ENCODE measurements at regions not wholly inside any gene's neighbourhood (a gene's known extent, or its start where the extent isn't known, plus 50 kb on each side); places are given as distances from the start of the nearest gene placed in this dataset.

DNA sequence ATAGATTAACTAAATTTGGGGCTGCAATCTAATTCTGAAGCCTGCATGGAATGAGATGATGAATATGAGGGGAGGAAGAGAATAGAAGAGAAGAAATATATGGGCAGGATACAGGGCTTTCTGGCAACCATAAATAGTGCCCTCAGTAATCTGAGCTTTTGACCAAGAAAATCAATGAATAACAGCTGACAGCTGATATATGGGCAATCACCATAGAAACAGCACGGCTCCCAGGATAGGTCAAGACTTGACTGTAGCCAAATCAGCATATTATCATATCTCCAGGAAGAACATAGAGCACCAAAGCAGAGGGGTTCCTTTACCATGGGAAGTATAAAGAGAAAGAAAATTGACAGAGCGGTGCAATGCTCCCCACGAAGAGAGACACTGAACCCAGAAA is 643.8 kb upstream of the TENM4 start:
- no peak for DNase-seq

- no peak for DNase-seq
Observed at GRCh38 chr11:80083531-80083951, 642.7 kb upstream of the TENM4 start.

DNA sequence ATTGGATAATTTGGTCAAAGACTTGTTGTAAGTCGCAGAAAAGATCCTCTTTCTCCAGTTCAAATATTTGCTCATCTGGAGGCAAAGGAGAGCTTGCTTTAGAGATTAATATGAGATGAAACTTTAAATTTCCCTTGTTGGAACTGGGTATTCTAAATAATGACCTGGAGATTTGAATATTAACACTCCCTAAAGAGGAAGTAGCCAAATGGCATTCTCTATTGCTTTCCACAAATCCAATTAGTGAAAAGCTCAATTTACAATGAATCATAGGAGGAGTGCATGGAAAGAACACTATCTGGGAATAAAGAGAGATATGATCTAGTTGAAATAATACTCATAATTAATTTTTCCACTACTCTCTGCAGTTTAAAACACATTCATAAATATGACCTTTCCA is 641.6 kb upstream of the TENM4 start:
- DNase-seq, result no peak

- no peak for DNase-seq
Observed at GRCh38 chr11:80077113-80077512, 636.3 kb upstream of the TENM4 start.

GRCh38 chr11:80074837-80075236 is 634.0 kb upstream of the TENM4 start:
- DNase-seq, result no peak

- DNase-seq, result no peak
Observed at GRCh38 chr11:80066291-80066690, 625.5 kb upstream of the TENM4 start.

DNA sequence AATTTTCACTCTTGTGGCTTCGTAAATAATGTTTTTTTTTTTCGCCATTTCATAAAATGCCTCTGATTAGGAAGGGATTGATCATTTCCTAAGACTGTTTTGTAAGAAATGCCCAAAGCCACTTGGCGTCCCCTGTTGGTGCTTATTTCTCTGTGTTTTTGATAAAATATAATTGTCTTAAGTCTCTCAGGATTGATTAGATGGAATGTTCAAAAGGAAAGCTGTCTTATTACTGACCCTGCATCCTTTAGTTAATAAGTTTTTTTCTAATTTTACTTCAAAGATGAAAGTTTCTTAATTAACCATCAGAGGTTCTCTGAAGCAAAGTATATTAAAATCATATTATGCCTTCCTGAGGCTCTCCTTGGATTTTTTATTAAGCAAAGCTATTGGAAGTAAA is 624.3 kb upstream of the TENM4 start:
- no peak for DNase-seq

- DNase-seq, result no peak
Observed at GRCh38 chr11:80061056-80061455, 620.2 kb upstream of the TENM4 start.

DNA sequence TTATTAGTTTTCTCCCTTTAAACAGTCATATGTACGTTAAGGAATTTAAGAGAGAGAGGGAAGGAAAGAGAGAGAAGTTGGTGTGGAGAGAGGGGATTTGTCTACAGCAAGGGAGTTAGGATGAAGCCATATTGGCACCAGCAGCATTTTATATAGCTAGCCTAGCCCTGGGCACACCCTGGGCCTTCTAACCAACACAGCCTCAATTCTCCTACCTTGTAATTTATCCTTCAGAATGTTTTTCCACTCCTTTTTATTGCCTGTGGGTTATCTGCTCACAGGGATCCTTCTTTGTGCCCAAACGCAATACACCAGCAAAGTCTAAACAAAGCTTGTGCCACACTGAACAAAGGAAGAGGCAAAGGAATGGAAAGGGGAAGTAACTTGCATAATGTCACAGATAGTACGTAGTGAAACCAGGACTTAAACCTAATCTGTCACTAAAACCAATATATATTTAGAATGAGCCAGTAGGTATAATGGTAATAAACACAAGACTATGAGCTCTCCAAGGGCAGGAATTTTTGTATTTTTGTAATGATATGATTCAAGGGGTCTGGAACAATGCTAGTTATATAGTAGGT is 613.8 kb upstream of the TENM4 start:
- no peak for DNase-seq

- no peak for DNase-seq
Observed at GRCh38 chr11:80048513-80048912, 607.7 kb upstream of the TENM4 start.

DNA sequence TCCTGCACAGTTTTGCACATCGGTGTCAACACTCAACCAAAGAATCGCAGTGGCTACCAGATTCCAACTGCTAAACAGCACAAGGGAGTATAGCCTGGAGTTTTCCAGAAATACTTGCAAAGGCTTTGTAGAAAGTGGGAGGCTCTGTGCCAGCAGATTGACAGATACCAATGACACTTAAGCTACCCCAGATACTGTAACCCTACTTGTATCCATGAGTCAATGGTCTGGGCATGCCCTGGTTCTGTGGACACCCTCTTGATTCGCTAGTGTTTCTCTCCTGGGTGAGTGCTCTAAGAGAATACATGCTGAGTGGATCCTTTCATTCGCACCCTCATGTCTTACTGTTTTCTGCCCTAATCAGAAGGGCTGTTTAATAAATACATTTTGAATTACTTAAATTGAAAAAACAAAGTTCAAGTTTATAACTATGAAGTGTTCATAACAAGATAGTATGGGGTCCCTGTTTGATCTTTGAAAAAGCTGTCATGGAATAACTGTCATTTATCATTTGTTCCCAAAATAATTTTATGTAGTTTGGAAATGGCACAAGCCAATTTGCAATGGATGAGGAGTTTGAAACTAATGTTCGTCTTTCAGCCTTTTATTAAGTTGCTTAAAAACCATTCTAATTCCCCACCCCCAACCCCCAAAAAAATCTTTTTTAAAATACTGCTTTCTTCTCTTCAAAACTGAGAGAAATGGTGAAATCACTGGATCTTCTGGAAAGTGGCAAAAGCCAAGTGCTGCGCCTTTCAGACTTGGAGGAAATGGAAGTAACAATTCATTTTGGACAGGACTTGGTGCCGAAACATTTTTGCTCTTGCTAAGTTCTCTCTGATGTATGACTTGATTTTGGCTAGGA is 600.5 kb upstream of the TENM4 start:
- DNase-seq, result no peak

- DNase-seq, result no peak
Observed at GRCh38 chr11:80034801-80035200, 594.0 kb upstream of the TENM4 start.

- DNase-seq, result no peak
Observed at GRCh38 chr11:80031014-80031600, 590.3 kb upstream of the TENM4 start.

DNA sequence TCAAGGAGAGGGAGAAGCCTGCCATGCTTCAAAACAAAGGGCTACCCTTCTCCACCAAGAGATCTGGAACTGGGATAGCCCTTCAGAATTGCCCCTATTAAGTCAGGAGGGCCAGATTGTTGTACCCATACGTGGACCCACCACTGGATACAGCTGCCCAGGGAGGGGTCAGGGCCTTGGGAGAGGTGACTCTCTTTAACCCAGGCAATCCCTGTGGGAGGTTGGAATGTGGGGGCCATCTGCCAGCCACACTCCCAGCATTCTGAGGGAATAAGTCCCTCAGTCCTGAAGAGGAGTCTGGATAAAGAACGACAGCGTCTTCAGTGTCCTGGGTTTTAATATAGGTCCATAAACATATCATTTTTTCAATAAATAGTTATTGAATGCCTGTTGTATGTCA is 588.2 kb upstream of the TENM4 start:
- DNase-seq, result no peak

DNA sequence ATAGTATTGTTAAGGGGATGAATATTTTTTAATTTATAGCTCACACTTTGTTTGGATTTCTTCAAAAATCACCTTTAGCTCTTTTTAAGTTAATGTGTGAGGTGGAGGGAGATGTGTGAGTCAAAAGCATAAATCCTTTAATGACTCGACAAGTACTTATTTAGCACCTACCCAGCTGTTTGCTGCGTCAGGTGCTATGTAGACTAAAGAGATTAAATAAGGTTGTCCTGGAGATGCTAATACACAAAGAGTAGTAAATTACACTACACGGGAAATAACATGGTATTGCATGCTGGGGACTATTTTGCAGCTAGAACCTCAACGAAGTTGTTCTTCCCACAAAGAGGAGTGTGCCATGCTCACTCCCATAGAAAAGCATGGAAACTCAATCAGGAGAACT is 583.3 kb upstream of the TENM4 start:
- no peak for DNase-seq

DNA sequence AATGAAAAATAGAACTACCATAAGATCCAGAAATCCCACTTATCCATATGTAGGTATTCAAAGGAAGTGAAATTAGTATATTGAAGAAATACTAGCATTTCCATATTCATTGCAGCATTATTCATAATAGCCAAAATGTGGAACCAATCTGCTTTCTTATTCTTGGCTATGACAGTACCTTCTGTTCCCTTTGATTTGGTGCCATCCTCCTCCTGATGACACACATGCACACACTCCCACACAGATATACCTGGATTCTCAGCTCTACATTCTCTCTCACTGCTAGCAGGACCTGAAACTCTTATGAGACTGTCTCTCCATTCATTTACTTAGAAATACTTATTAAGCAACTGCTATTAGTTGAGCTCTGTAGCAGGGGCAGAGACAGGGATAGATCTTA is 582.6 kb upstream of the TENM4 start:
- no peak for DNase-seq

GRCh38 chr11:80010536-80010935 is 569.7 kb upstream of the TENM4 start:
- DNase-seq, result no peak

DNA sequence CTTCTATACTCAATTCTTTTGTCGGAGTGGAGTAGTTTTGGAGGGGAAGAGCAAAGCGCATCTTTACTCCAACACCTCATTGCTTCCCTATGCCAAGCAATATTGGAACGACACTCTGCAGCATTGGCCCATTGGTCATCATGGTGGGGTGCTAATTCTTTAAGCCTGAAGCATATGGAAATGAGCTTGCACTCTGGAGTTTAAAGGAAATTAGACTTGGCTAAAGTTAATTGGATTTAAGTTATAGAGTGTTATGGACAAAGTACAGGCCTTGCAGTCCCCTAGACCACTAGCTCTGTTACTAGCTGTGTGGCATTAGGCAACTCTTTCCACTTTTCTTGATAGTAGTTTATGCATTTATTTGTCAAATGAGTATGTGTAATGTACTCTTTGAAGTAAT is 568.3 kb upstream of the TENM4 start:
- DNase-seq, result no peak

DNA sequence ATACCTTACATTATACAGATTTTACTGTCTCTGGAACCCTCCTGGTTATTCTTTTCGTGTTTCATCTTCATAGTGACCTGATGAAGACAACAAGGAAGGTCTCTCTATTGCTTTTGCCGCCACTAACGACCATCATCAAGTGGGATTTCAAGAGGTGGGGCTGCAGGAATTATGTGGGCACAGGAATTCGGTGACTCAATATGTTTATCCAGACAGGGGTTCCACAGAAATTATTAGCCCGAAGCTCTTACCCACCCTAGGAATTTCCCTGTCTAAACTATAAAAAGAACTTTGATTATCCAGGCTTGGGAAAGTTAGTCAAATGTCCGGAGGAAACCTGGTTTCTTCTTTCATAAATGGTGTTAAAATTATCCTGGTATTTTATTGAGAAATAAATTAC is 566.8 kb upstream of the TENM4 start:
- DNase-seq, result no peak

DNA sequence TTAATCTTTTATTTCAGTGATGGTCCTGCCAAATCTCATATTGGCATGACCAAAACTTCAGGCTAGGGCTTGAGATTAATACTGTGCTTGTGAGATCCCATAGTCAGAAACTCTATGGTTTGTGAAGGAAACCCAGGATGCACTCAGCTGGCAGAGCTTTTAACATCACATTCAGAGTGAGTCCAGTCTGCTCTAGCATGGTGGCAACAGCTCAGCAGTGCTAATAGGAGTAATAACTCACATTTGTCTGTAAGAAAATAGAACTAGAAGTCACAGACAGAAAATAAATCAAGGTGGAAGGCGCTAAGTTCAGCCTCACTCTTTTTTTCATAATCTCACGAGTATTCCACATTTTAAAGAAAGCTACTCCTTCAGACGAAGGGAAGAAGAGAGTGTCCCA is 549.3 kb upstream of the TENM4 start:
- DNase-seq, result no peak

GRCh38 chr11:79982185-79982584 is 541.4 kb upstream of the TENM4 start:
- DNase-seq, result no peak

GRCh38 chr11:79980916-79981315 is 540.1 kb upstream of the TENM4 start:
- DNase-seq, result no peak

DNA sequence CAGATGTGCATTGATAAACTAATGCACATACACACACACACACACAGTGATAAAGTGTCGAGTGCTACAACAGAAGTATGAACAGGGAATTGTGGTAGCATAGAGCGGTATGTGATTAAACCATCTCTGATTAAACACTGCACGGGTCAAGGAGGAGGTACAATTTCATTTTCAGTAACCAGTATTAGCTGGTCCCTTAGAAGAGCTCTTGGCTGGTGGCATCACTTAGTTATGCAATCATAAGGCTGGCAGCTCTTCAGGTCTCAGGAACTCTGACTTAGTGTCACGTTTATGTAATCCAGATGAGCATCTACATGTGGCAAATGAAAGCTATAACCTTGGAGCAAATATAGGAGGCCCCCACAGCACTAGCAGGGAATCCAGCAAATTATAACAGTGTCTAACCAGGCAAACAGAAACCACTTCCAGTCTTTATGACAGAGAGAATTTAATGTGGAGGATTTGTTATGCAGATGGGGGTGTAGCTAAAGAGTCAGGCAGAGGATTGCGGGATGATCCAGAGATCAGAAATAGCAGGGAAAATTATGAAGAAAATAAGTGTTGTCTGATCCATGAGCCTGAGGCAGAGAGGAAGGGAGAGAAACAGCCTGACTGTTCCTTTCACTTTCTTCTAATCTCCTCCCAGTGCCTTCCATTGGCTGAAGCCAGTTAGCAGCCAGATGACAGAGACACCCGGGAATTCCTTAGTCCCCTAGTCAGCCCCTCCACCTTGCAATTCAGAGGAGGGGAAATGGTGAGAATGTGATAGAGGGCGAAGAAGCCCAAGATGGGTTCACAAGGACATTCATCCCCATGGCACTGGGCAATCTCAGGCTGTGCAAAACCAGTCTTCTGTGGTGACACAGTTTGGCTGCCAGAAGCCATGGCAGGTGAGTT is 533.1 kb upstream of the TENM4 start:
- DNase-seq, result no peak

All from effector CD8-positive, alpha-beta T cell (primary cell).